Right atrium auricular region (tissue), 2 donors: ENCODE measurements at regions not wholly inside any gene's neighbourhood (a gene's known extent, or its start where the extent isn't known, plus 50 kb on each side); places are given as distances from the start of the nearest gene placed in this dataset.
"Not testable (repeated sequence)": the region's sequence is repeated elsewhere in the genome, so short reads cannot be mapped to it uniquely, and the experiment has no call there.

ENCODE experiments used
- DNase-seq: peaks from one replicate; pipeline ENCODE4 v3.0.0-alpha.2; 2019; ENCODE audit warnings: low spot score
- H3K27ac ChIP-seq, 2 donors: fragments of 200-600 bp; sonication (generic); 1 replicate in 1 of 2; 2 replicates in 1 of 2; pipeline ENCODE4 v1.5.1; 2016 to 2019
- H3K27me3 ChIP-seq, 2 donors: fragments of 200-600 bp; sonication (generic); one replicate each; pipeline versions ENCODE4 v1.5.1 to v1.6.0; 2017 to 2019
- H3K36me3 ChIP-seq: fragments of 200-600 bp; sonication (generic); one replicate; pipeline ENCODE4 v1.5.1; 2016
- H3K4me1 ChIP-seq, 2 donors: fragments of 200-600 bp; sonication (generic); one replicate each; pipeline versions ENCODE4 v1.5.1 to v1.6.0; 2017 to 2019
- H3K4me3 ChIP-seq, 2 donors: fragments of 200-600 bp; sonication (generic); 1 replicate in 1 of 2; 2 replicates in 1 of 2; pipeline ENCODE4 v1.5.1; 2017 to 2019; ENCODE audit warnings: mild to moderate bottlenecking in 1 of 2, moderate library complexity in 1 of 2
- H3K9me3 ChIP-seq, 2 donors: fragments of 200-600 bp; sonication (generic); one replicate each; pipeline ENCODE4 v1.5.1; 2019
- CTCF ChIP-seq, 2 donors: fragments of 200-600 bp; sonication (generic); IDR thresholded peaks; one replicate each; pipeline ENCODE4 v1.5.1; 2019; ENCODE audit warnings: antibody characterized with exemption in 2 of 2

GRCh38 chr12:74018849-74019248 is 518.8 kb upstream of the ATXN7L3B start:
- no peak for TF ChIP-seq CTCF (IDR thresholded peaks at IDR 0.05)
- Histone ChIP-seq H3K27me3 (no peaks in the 10 kb centered on the region), H3K36me3 (no peaks in the 10 kb centered on the region), H3K4me1 (no peaks in the 10 kb centered on the region), H3K27ac (no peak overlapping the region), H3K9me3 (no peaks in the 10 kb centered on the region), H3K4me3 (no peak overlapping the region)
- DNase-seq, result no peak

GRCh38 chr12:74021937-74022336 is 515.7 kb upstream of the ATXN7L3B start:
- no peak for DNase-seq
- H3K4me1 ChIP-seq, result no peaks in the 10 kb centered on the region
- TF ChIP-seq CTCF (IDR thresholded peaks at IDR 0.05), result peak in 1 of 2 donors; percentile 48
- H3K27ac ChIP-seq, result no peak overlapping the region
- H3K27me3 ChIP-seq, result no peaks in the 10 kb centered on the region
- H3K9me3 ChIP-seq, result no peaks in the 10 kb centered on the region
- H3K4me3 ChIP-seq, result no peak overlapping the region
- no peaks in the 10 kb centered on the region for H3K36me3 ChIP-seq

GRCh38 chr12:74031045-74031444 is 506.6 kb upstream of the ATXN7L3B start:
- Histone ChIP-seq H3K27me3 (no peaks in the 10 kb centered on the region), H3K9me3 (peaks cover 0 to 6% of the 10 kb centered on the region in 2 donors), H3K4me1 (no peaks in the 10 kb centered on the region), H3K36me3 (no peaks in the 10 kb centered on the region), H3K4me3 (no peak overlapping the region), H3K27ac (no peak overlapping the region)
- no peak for DNase-seq
- TF ChIP-seq CTCF (IDR thresholded peaks at IDR 0.05), result no peak

- Histone ChIP-seq H3K27me3 (no peaks in the 10 kb centered on the region), H3K9me3 (peaks cover 0 to 6% of the 10 kb centered on the region in 2 donors), H3K4me1 (no peaks in the 10 kb centered on the region), H3K4me3 (no peak overlapping the region), H3K36me3 (no peaks in the 10 kb centered on the region), H3K27ac (no peak overlapping the region)
- TF ChIP-seq CTCF (IDR thresholded peaks at IDR 0.05), result no peak
- DNase-seq, result no peak
Measured at GRCh38 chr12:74033531-74033930, 504.1 kb upstream of the ATXN7L3B start.

GRCh38 chr12:74039138-74039537 is 498.5 kb upstream of the ATXN7L3B start:
- H3K27me3 ChIP-seq, H3K9me3 ChIP-seq, H3K27ac ChIP-seq, DNase-seq, H3K4me3 ChIP-seq, H3K36me3 ChIP-seq, H3K4me1 ChIP-seq: not testable (repeated sequence)

- TF ChIP-seq CTCF (IDR thresholded peaks at IDR 0.05), result no peak
- Histone ChIP-seq H3K4me3 (no peak overlapping the region), H3K36me3 (no peaks in the 10 kb centered on the region), H3K9me3 (no peaks in the 10 kb centered on the region), H3K27ac (no peak overlapping the region), H3K27me3 (no peaks in the 10 kb centered on the region), H3K4me1 (no peaks in the 10 kb centered on the region)
- DNase-seq, result no peak
Measured at GRCh38 chr12:74043343-74043742, 494.3 kb upstream of the ATXN7L3B start.
